GM21360 (cell line): ENCODE measurements at regions not wholly inside any gene's neighbourhood (a gene's known extent, or its start where the extent isn't known, plus 50 kb on each side); places are given as distances from the start of the nearest gene placed in this dataset.

ENCODE experiments used
- ATAC-seq: cut with Tn5 transposase; IDR thresholded peaks from one replicate; pipeline ENCODE4 v1.9.1; 2021; ENCODE audit warnings: mild to moderate bottlenecking, moderate library complexity; ENCODE audit not compliant: unreplicated experiment

GRCh38 chr6:137751768-137752560 is 115.1 kb upstream of the TNFAIP3 start:
- ATAC-seq: no peak

GRCh38 chr6:137754366-137754765 is 112.7 kb upstream of the TNFAIP3 start:
- ATAC-seq: peak; percentile 65

- ATAC-seq: peak; percentile 8
These were observed 112.2 kb upstream of the TNFAIP3 start for GRCh38 chr6:137754866-137755265.

- ATAC-seq: no peak
These were observed 111.8 kb upstream of the TNFAIP3 start for GRCh38 chr6:137755284-137755683.

GRCh38 chr6:137756788-137757187 is 110.3 kb upstream of the TNFAIP3 start:
- ATAC-seq: no peak

- no peak for ATAC-seq
These were observed 108.4 kb upstream of the TNFAIP3 start for GRCh38 chr6:137758661-137759060.

GRCh38 chr6:137759624-137760023 is 107.4 kb upstream of the TNFAIP3 start:
- ATAC-seq: no peak

- ATAC-seq: no peak
These were observed 106.0 kb upstream of the TNFAIP3 start for GRCh38 chr6:137761072-137761471.

- ATAC-seq: no peak
These were observed 105.6 kb upstream of the TNFAIP3 start for GRCh38 chr6:137761487-137761886.

GRCh38 chr6:137762168-137763090 is 104.6 kb upstream of the TNFAIP3 start:
- no peak for ATAC-seq

GRCh38 chr6:137763436-137763835 is 103.6 kb upstream of the TNFAIP3 start:
- no peak for ATAC-seq

GRCh38 chr6:137763886-137764285 is 103.2 kb upstream of the TNFAIP3 start:
- ATAC-seq: no peak

- no peak for ATAC-seq
These were observed 102.6 kb upstream of the TNFAIP3 start for GRCh38 chr6:137764464-137764863.

GRCh38 chr6:137765059-137765458 is 102.0 kb upstream of the TNFAIP3 start:
- ATAC-seq: no peak

- ATAC-seq: no peak
These were observed 100.3 kb upstream of the TNFAIP3 start for GRCh38 chr6:137766596-137767370.

- no peak for ATAC-seq
These were observed 99.6 kb upstream of the TNFAIP3 start for GRCh38 chr6:137767465-137767864.

GRCh38 chr6:137767911-137768690 is 99.0 kb upstream of the TNFAIP3 start:
- peak; percentile 66 for ATAC-seq

- no peak for ATAC-seq
These were observed 98.1 kb upstream of the TNFAIP3 start for GRCh38 chr6:137768935-137769334.

GRCh38 chr6:137769797-137770362 is 97.2 kb upstream of the TNFAIP3 start:
- ATAC-seq: no peak
